ENCODE measurements at regions not wholly inside any gene's neighbourhood (a gene's known extent, or its start where the extent isn't known, plus 50 kb on each side); places are given as distances from the start of the nearest gene placed in this dataset.

GRCh38 chrX:40439625-40440532 is 140.9 kb upstream of the ATP6AP2 start:
- H3K4me3 Mint-ChIP-seq (ENCODE audit: unreplicated experiment): no peak overlapping the region
- H3K4me1 Mint-ChIP-seq (ENCODE audit: unreplicated experiment): no peaks in the 10 kb centered on the region
- no peaks in the 10 kb centered on the region for H3K9me3 Mint-ChIP-seq (ENCODE audit: unreplicated experiment)
- TF ChIP-seq CTCF (IDR thresholded peaks at IDR 0.05; ENCODE audit: unreplicated experiment): no peak
- no peaks in the 10 kb centered on the region for H3K27me3 Mint-ChIP-seq (ENCODE audit: unreplicated experiment)
- DNase-seq (ENCODE audit: low spot score): no peak
- no peaks in the 10 kb centered on the region for H3K36me3 Mint-ChIP-seq (ENCODE audit: low read depth, unreplicated experiment)
- H3K27ac Mint-ChIP-seq (ENCODE audit: unreplicated experiment): no peak overlapping the region

GRCh38 chrX:40437348-40437747 is 143.4 kb upstream of the ATP6AP2 start:
- Mint-ChIP-seq H3K27me3 (ENCODE audit: unreplicated experiment) (no peaks in the 10 kb centered on the region), H3K9me3 (ENCODE audit: unreplicated experiment) (no peaks in the 10 kb centered on the region), H3K4me1 (ENCODE audit: unreplicated experiment) (no peaks in the 10 kb centered on the region), H3K36me3 (ENCODE audit: low read depth, unreplicated experiment) (no peaks in the 10 kb centered on the region), H3K27ac (ENCODE audit: unreplicated experiment) (no peak overlapping the region), H3K4me3 (ENCODE audit: unreplicated experiment) (no peak overlapping the region)
- no peak for DNase-seq (ENCODE audit: low spot score)
- no peak for TF ChIP-seq CTCF (IDR thresholded peaks at IDR 0.05; ENCODE audit: unreplicated experiment)

GRCh38 chrX:40434947-40435346 is 145.8 kb upstream of the ATP6AP2 start:
- H3K27ac Mint-ChIP-seq (ENCODE audit: unreplicated experiment): no peak overlapping the region

GRCh38 chrX:40434443-40434842 is 146.3 kb upstream of the ATP6AP2 start:
- no peak for DNase-seq (ENCODE audit: low spot score)
- no peaks in the 10 kb centered on the region for H3K4me1 Mint-ChIP-seq (ENCODE audit: unreplicated experiment)
- H3K9me3 Mint-ChIP-seq (ENCODE audit: unreplicated experiment): no peaks in the 10 kb centered on the region
- H3K36me3 Mint-ChIP-seq (ENCODE audit: low read depth, unreplicated experiment): no peaks in the 10 kb centered on the region
- TF ChIP-seq CTCF (IDR thresholded peaks at IDR 0.05; ENCODE audit: unreplicated experiment): no peak
- H3K27me3 Mint-ChIP-seq (ENCODE audit: unreplicated experiment): no peaks in the 10 kb centered on the region
- no peak overlapping the region for H3K27ac Mint-ChIP-seq (ENCODE audit: unreplicated experiment)
- no peak overlapping the region for H3K4me3 Mint-ChIP-seq (ENCODE audit: unreplicated experiment)

More at GRCh38 chrX:40434947-40435346, 145.8 kb upstream of the ATP6AP2 start:
- no peak for TF ChIP-seq CTCF (IDR thresholded peaks at IDR 0.05; ENCODE audit: unreplicated experiment)
- Mint-ChIP-seq H3K4me3 (ENCODE audit: unreplicated experiment) (no peak overlapping the region), H3K36me3 (ENCODE audit: low read depth, unreplicated experiment) (no peaks in the 10 kb centered on the region), H3K4me1 (ENCODE audit: unreplicated experiment) (no peaks in the 10 kb centered on the region), H3K27me3 (ENCODE audit: unreplicated experiment) (no peaks in the 10 kb centered on the region), H3K9me3 (ENCODE audit: unreplicated experiment) (no peaks in the 10 kb centered on the region)
- no peak for DNase-seq (ENCODE audit: low spot score)

GRCh38 chrX:40433160-40433559 is 147.6 kb upstream of the ATP6AP2 start:
- no peak for DNase-seq (ENCODE audit: low spot score)
- no peak for TF ChIP-seq CTCF (IDR thresholded peaks at IDR 0.05; ENCODE audit: unreplicated experiment)
- H3K27ac Mint-ChIP-seq (ENCODE audit: unreplicated experiment): no peak overlapping the region
- no peaks in the 10 kb centered on the region for H3K9me3 Mint-ChIP-seq (ENCODE audit: unreplicated experiment)
- no peaks in the 10 kb centered on the region for H3K4me1 Mint-ChIP-seq (ENCODE audit: unreplicated experiment)
- H3K36me3 Mint-ChIP-seq (ENCODE audit: low read depth, unreplicated experiment): no peaks in the 10 kb centered on the region
- no peaks in the 10 kb centered on the region for H3K27me3 Mint-ChIP-seq (ENCODE audit: unreplicated experiment)
- no peak overlapping the region for H3K4me3 Mint-ChIP-seq (ENCODE audit: unreplicated experiment)

Measured in endothelial cell (in vitro differentiated cells).